ENCODE measurements at regions not wholly inside any gene's neighbourhood (a gene's known extent, or its start where the extent isn't known, plus 50 kb on each side); places are given as distances from the start of the nearest gene placed in this dataset.

DNA sequence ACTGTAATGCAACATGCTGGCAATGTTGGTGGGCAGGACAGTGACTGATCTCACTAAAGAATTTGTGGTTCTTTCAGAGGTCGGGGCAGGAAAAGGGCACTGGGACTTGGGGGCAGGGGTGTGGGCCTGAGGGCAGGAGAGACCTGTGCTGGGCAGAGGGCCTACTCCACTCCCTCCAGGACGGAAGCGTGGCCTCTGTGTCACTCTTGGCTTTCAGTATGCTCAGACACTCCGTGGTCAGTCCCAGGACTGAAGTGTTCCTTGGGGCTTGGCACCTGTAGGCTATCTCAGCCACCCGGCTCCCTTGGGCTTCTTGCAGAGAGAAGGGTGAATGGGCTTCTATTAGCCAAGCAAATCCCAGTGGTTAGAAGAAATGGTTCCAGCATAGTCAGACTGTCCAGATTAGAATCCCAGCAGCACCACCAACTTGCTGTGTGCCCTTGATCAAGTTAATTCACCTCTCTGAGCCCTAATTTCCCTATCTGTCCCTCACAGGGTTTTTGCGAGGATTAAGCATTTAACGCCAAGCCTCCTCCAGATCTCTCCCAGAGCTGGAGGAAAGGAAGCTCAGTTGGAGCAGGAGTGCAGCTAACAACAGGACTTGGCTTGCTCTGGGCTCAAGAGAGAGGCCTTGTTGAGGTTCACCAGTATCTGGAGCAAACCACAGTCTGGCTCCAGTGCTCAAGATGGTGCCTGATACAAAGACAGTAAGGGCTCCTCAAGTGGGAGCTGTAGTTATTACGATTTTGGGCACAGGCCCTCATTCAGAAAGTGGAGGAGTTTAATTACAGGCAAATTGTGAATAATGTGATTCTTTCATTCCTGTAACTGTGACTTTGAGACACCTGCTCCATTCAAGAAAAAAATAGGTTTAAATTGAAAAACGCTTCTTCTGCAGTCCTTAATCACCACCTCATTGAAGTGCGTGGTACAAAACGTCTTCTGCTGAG lies 57.7 kb upstream of the LRP8 start:
- SMC1A ChIA-PET (ENCODE audit: uncharacterized antibody, unreplicated experiment) = interaction anchor here (1.0 to 1.3 kb wide), 2 partner anchors 94 to 107 kb away, joined by 3 read pairs; no protein-coding TSS in a partner anchor
- no peaks in the 10 kb centered on the region for H3K79me2 ChIP-seq (ENCODE audit: control insufficient read depth, insufficient read depth, low read length)
- FAIRE-seq = no peak
- H3K36me3 ChIP-seq (ENCODE audit: control insufficient read depth in 2 of 2, insufficient read depth in 2 of 2, low read length in 1 of 2) = no peaks in the 10 kb centered on the region
- H3K4me3 ChIP-seq = no peak overlapping the region
- no peaks in the 10 kb centered on the region; a peak in 2 of 4 replicates for H3K27me3 ChIP-seq (replicated peaks in 1 of 2; ENCODE audit: control insufficient read depth in 2 of 2, insufficient read depth in 2 of 2, low read length in 1 of 2)
- intact Hi-C loops (cut with micrococcal nuclease; ENCODE audit: unreplicated experiment) = no loop called here
- no peaks in the 10 kb centered on the region; the same call in 2 of the 3 replicates for H3K9me3 ChIP-seq (replicated peaks; ENCODE audit: control insufficient read depth, insufficient read depth, low read length)
- TF ChIP-seq, protein P1, sequence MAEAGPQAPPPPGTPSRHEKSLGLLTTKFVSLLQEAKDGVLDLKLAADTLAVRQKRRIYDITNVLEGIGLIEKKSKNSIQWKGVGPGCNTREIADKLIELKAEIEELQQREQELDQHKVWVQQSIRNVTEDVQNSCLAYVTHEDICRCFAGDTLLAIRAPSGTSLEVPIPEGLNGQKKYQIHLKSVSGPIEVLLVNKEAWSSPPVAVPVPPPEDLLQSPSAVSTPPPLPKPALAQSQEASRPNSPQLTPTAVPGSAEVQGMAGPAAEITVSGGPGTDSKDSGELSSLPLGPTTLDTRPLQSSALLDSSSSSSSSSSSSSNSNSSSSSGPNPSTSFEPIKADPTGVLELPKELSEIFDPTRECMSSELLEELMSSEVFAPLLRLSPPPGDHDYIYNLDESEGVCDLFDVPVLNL (IDR thresholded peaks at IDR 0.05; ENCODE audit: low read depth, low read length) = no peak
- TF ChIP-seq WRNIP1 (IDR thresholded peaks at IDR 0.05; ENCODE audit: borderline replicate concordance, low read depth, low read length) (no peak), NR2C1 (IDR thresholded peaks at IDR 0.05) (no peak)
- CTCF ChIA-PET = interaction anchor here (0.9 to 1.1 kb wide), 2 partner anchors 107 kb away, joined by 3 to 4 read pairs; no protein-coding TSS in a partner anchor
- no peak overlapping the region for H3K9ac ChIP-seq (ENCODE audit: control insufficient read depth, insufficient read depth, low read length)
- peaks cover 5% of the 10 kb centered on the region for H3K4me1 ChIP-seq (ENCODE audit: control insufficient read depth, insufficient read depth, low read length)
- POLR2A ChIA-PET = no interaction called here
- no peak for DNase-seq (ENCODE audit: low read depth, low spot score)
- no peaks in the 10 kb centered on the region for H4K20me1 ChIP-seq (ENCODE audit: control insufficient read depth, insufficient read depth)
- H3K27ac ChIP-seq (ENCODE audit: control insufficient read depth, insufficient read depth) = no peak overlapping the region
- H3K4me2 ChIP-seq (ENCODE audit: control insufficient read depth, insufficient read depth) = no peak overlapping the region
- no peak overlapping the region for H2AFZ ChIP-seq (ENCODE audit: control insufficient read depth, low read depth, low read length)
- RAD21 ChIA-PET (ENCODE audit: unreplicated experiment) = no interaction called here
- in situ Hi-C loops (cut with MboI) = no loop called here
- 37% methylated on average over 11 of the region's 11 CpGs for WGBS (ENCODE audit: insufficient coverage, insufficient replicate concordance, low lambda C conversion rate, missing lambda C conversion rate)
- BruUV-seq (replicated peaks) = no TSS peak
- no peak for ATAC-seq

DNA sequence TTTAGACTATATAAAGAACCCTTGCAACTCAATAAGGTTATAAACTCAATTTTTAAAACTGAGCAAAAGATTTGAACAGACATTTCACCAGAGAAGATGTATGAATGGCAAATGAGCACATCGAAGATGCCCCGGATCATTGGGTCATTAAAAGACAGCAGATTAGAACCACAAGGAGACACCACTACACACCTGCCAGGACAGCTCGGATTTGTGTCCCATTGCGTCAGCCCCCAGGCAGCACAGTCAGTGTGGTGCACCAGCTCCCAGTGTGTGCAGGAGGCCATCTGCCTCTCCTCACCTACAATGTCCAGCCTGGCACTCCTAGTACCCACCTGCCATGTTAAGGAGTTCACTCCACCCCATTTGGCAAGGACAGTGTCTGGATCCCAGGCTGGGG lies 61.1 kb upstream of the LRP8 start:
- ATAC-seq (no peak), FAIRE-seq (no peak), DNase-seq (ENCODE audit: low read depth, low spot score) (no peak)
- H3K9ac ChIP-seq (ENCODE audit: control insufficient read depth, insufficient read depth, low read length) = no peak overlapping the region
- no TSS peak for BruUV-seq (replicated peaks)
- H3K36me3 ChIP-seq (ENCODE audit: control insufficient read depth in 2 of 2, insufficient read depth in 2 of 2, low read length in 1 of 2) = no peaks in the 10 kb centered on the region
- ChIA-PET SMC1A (ENCODE audit: uncharacterized antibody, unreplicated experiment) (no interaction called here), RAD21 (ENCODE audit: unreplicated experiment) (interaction anchor here (1.0 to 1.3 kb wide), 2 partner anchors 17 to 21 kb away, joined by 3 read pairs; no protein-coding TSS in a partner anchor), POLR2A (no interaction called here), CTCF (interaction anchor here (0.8 to 2.0 kb wide), 3 partner anchors 9 to 121 kb away, joined by 3 to 7 read pairs (median 4); no protein-coding TSS in a partner anchor)
- H2AFZ ChIP-seq (ENCODE audit: control insufficient read depth, low read depth, low read length) = no peak overlapping the region
- intact Hi-C loops (cut with micrococcal nuclease; ENCODE audit: unreplicated experiment) (no loop called here), in situ Hi-C loops (cut with MboI) (no loop called here)
- H3K4me2 ChIP-seq (ENCODE audit: control insufficient read depth, insufficient read depth) = no peak overlapping the region
- H3K79me2 ChIP-seq (ENCODE audit: control insufficient read depth, insufficient read depth, low read length) = no peaks in the 10 kb centered on the region
- peaks cover 6% of the 10 kb centered on the region for H3K4me1 ChIP-seq (ENCODE audit: control insufficient read depth, insufficient read depth, low read length)
- H4K20me1 ChIP-seq (ENCODE audit: control insufficient read depth, insufficient read depth) = no peaks in the 10 kb centered on the region
- H3K27ac ChIP-seq (ENCODE audit: control insufficient read depth, insufficient read depth) = no peak overlapping the region
- no peak overlapping the region for H3K4me3 ChIP-seq
- 88% methylated on average over 4 of the region's 4 CpGs for WGBS (ENCODE audit: insufficient coverage, insufficient replicate concordance, low lambda C conversion rate, missing lambda C conversion rate)
- no peaks in the 10 kb centered on the region; the same call in 2 of the 3 replicates for H3K9me3 ChIP-seq (replicated peaks; ENCODE audit: control insufficient read depth, insufficient read depth, low read length)
- H3K27me3 ChIP-seq (replicated peaks in 1 of 2; ENCODE audit: control insufficient read depth in 2 of 2, insufficient read depth in 2 of 2, low read length in 1 of 2) = no peaks in the 10 kb centered on the region
- TF ChIP-seq, protein P2, sequence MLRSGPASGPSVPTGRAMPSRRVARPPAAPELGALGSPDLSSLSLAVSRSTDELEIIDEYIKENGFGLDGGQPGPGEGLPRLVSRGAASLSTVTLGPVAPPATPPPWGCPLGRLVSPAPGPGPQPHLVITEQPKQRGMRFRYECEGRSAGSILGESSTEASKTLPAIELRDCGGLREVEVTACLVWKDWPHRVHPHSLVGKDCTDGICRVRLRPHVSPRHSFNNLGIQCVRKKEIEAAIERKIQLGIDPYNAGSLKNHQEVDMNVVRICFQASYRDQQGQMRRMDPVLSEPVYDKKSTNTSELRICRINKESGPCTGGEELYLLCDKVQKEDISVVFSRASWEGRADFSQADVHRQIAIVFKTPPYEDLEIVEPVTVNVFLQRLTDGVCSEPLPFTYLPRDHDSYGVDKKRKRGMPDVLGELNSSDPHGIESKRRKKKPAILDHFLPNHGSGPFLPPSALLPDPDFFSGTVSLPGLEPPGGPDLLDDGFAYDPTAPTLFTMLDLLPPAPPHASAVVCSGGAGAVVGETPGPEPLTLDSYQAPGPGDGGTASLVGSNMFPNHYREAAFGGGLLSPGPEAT (IDR thresholded peaks at IDR 0.05; ENCODE audit: low read depth) = no peak
- TF ChIP-seq, protein P3, sequence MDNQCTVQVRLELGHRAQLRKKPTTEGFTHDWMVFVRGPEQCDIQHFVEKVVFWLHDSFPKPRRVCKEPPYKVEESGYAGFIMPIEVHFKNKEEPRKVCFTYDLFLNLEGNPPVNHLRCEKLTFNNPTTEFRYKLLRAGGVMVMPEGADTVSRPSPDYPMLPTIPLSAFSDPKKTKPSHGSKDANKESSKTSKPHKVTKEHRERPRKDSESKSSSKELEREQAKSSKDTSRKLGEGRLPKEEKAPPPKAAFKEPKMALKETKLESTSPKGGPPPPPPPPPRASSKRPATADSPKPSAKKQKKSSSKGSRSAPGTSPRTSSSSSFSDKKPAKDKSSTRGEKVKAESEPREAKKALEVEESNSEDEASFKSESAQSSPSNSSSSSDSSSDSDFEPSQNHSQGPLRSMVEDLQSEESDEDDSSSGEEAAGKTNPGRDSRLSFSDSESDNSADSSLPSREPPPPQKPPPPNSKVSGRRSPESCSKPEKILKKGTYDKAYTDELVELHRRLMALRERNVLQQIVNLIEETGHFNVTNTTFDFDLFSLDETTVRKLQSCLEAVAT (IDR thresholded peaks at IDR 0.05) = no peak
- TF ChIP-seq ATF7 (IDR thresholded peaks at IDR 0.05; ENCODE audit: low read depth) = no peak
- no peak for TF ChIP-seq ZNF217 (IDR thresholded peaks at IDR 0.05)
- TF ChIP-seq RFX5 (IDR thresholded peaks at IDR 0.05; ENCODE audit: low read depth, low read length) = no peak
- TF ChIP-seq TCF12 (IDR thresholded peaks at IDR 0.05; ENCODE audit: low read depth, low read length) = no peak
- no peak for TF ChIP-seq FOXK2 (IDR thresholded peaks at IDR 0.05)
